Panc1 (cell line): ENCODE measurements at regions not wholly inside any gene's neighbourhood (a gene's known extent, or its start where the extent isn't known, plus 50 kb on each side); places are given as distances from the start of the nearest gene placed in this dataset.

Experiments used
- ATAC-seq: fragments of 200-7000 bp; cut with Tn5 transposase; 2 replicates; pipeline ENCODE4 v1.9.1; 2020; ENCODE audit warnings: mild to moderate bottlenecking, moderate library complexity
- BruUV-seq: library from RNA; stranded (reverse); fragments of 400-500 nt; replicated peaks from 2 replicates; lab custom pipeline; 2021; lab: Mats Ljungman, UMichigan
- CTCF ChIA-PET: fragments of 300-600 bp; sonication (Branson Sonifier 250); formaldehyde crosslinking; loops from one replicate; lab custom pipeline; 2022; ENCODE audit warnings: antibody characterized with exemption; lab: Charles Lee
- POLR2A ChIA-PET: fragments of 300-600 bp; sonication (Branson Sonifier 250); formaldehyde crosslinking; loops from one replicate; lab custom pipeline; 2022; ENCODE audit warnings: antibody characterized with exemption; lab: Charles Lee
- DNase-seq: peaks from one replicate; pipeline ENCODE4 v3.0.0-alpha.2; 2010; ENCODE audit warnings: low read depth, low spot score
- H3K27ac ChIP-seq: 2 replicates; pipeline ENCODE4 v1.5.1; 2011; ENCODE audit warnings: mild to moderate bottlenecking, low read length, inconsistent platforms
- H3K27me3 ChIP-seq: fragments of 200-500 bp; sonication (Bioruptor generic); 2 replicates; pipeline ENCODE4 v1.6.0; 2014; ENCODE audit warnings: low read length, inconsistent platforms; ENCODE audit not compliant: control insufficient read depth, insufficient read depth
- H3K36me3 ChIP-seq: fragments of 200-500 bp; sonication (Bioruptor generic); 2 replicates; pipeline ENCODE4 v1.5.1; 2014; ENCODE audit warnings: inconsistent platforms, mild to moderate bottlenecking, low read length, moderate library complexity; ENCODE audit not compliant: control insufficient read depth, insufficient read depth
- H3K4me1 ChIP-seq: 2 replicates; pipeline ENCODE4 v1.5.1; 2011; ENCODE audit warnings: inconsistent platforms, mild to moderate bottlenecking, low read length, moderate library complexity; ENCODE audit not compliant: control insufficient read depth, insufficient read depth
- H3K4me3 ChIP-seq, 2 experiments: 2 replicates each; pipeline ENCODE4 v1.5.1; 2011 to 2012; ENCODE audit warnings: low read depth in 2 of 2, low read length in 2 of 2, mild to moderate bottlenecking in 2 of 2, inconsistent platforms in 1 of 2, moderate library complexity in 1 of 2
- H3K9me3 ChIP-seq: fragments of 200-500 bp; sonication (Bioruptor generic); 2 replicates; pipeline ENCODE4 v1.5.1; 2014; ENCODE audit warnings: low read depth, mild to moderate bottlenecking, inconsistent platforms, low read length, moderate library complexity; ENCODE audit not compliant: control insufficient read depth, insufficient read depth
- CTCF ChIP-seq: fragments of 450-650 bp; IDR thresholded peaks from 2 replicates; pipeline ENCODE4 v1.5.1; 2017; ENCODE audit warnings: mild to moderate bottlenecking
- POLR2AphosphoS5 ChIP-seq: IDR thresholded peaks from 2 replicates; pipeline ENCODE4 v1.6.1; 2012; ENCODE audit warnings: mild to moderate bottlenecking, low read depth, low read length, moderate library complexity
- REST ChIP-seq, 2 experiments: IDR thresholded peaks; 2 replicates each; pipeline ENCODE4 v1.6.1; 2011 to 2012; ENCODE audit warnings: low read depth in 2 of 2, control low read depth in 1 of 2, low read length in 1 of 2, mild to moderate bottlenecking in 1 of 2, moderate library complexity in 1 of 2; ENCODE audit not compliant: insufficient read depth in 1 of 2
- SIN3A ChIP-seq: IDR thresholded peaks from 2 replicates; pipeline ENCODE4 v1.6.1; 2012; ENCODE audit warnings: low read depth, mild to moderate bottlenecking, low read length, moderate library complexity, borderline replicate concordance; ENCODE audit not compliant: insufficient read depth
- TCF7L2 ChIP-seq: IDR thresholded peaks from 2 replicates; pipeline ENCODE4 v1.6.1; 2011; ENCODE audit warnings: mild to moderate bottlenecking, low read depth, low read length, inconsistent platforms
- in situ Hi-C: cut with HindIII; loops from 2 replicates; pipeline ENCODE4 v1.10.0; 2016; ENCODE audit warnings: low sequenced_read_pairs, low pct_unique_long_range_greater_than_20kb
- intact Hi-C: fragments of 100-400 bp; cut with micrococcal nuclease; formaldehyde crosslinking; loops from one replicate; pipeline ENCODE4 v1.10.0; 2022; ENCODE audit not compliant: unreplicated experiment

GRCh38 chr2:75411574-75411973 is 149.2 kb downstream of the EVA1A start:
- TF ChIP-seq REST (IDR thresholded peaks at IDR 0.05; ENCODE audit: insufficient read depth in 1 of 2, low read depth in 2 of 2, low read length in 1 of 2) (no peak), CTCF (no peak), SIN3A (no peak), TCF7L2 (no peak), POLR2AphosphoS5 (no peak)
- Histone ChIP-seq H3K4me3 (no peak overlapping the region), H3K4me1 (no peaks in the 10 kb centered on the region), H3K27me3 (peaks cover 5% of the 10 kb centered on the region), H3K36me3 (no peaks in the 10 kb centered on the region), H3K9me3 (no peaks in the 10 kb centered on the region), H3K27ac (no peak overlapping the region)
- DNase-seq = no peak
- in situ Hi-C loops (no loop called here), intact Hi-C loops (no loop called here)
- no TSS peak for BruUV-seq
- ChIA-PET CTCF (no interaction called here), POLR2A (no interaction called here)
- ATAC-seq = no peak

GRCh38 chr2:75410702-75411101 is 150.0 kb downstream of the EVA1A start:
- BruUV-seq = no TSS peak
- Histone ChIP-seq H3K27ac (no peak overlapping the region), H3K36me3 (no peaks in the 10 kb centered on the region), H3K4me1 (no peaks in the 10 kb centered on the region), H3K27me3 (peaks cover 2% of the 10 kb centered on the region; the same call in 1 of the 2 replicates), H3K9me3 (no peaks in the 10 kb centered on the region), H3K4me3 (no peak overlapping the region)
- CTCF ChIA-PET = no interaction called here
- ATAC-seq (no peak), DNase-seq (no peak)
- intact Hi-C loops (no loop called here), in situ Hi-C loops (no loop called here)
- TF ChIP-seq CTCF = no peak
- no peak for TF ChIP-seq TCF7L2
- no peak for TF ChIP-seq REST (IDR thresholded peaks at IDR 0.05; ENCODE audit: insufficient read depth in 1 of 2, low read depth in 2 of 2, low read length in 1 of 2)
- no peak for TF ChIP-seq POLR2AphosphoS5
- no peak for TF ChIP-seq SIN3A
- POLR2A ChIA-PET = no interaction called here
